ENCODE measurements at regions not wholly inside any gene's neighbourhood (a gene's known extent, or its start where the extent isn't known, plus 50 kb on each side); places are given as distances from the start of the nearest gene placed in this dataset.

- no peak for TF ChIP-seq CREB1 (IDR thresholded peaks at IDR 0.05; ENCODE audit: low read depth)
- TF ChIP-seq TAF1 (IDR thresholded peaks at IDR 0.05; ENCODE audit: low read depth): no peak
- no peak for TF ChIP-seq EP300 (IDR thresholded peaks at IDR 0.05; ENCODE audit: borderline replicate concordance)
- no peak for TF ChIP-seq REST (IDR thresholded peaks at IDR 0.05; ENCODE audit: low read depth)
- no peak for TF ChIP-seq TCF12 (IDR thresholded peaks at IDR 0.05; ENCODE audit: low read depth)
Measured at GRCh38 chr5:103951776-103952175, 389.2 kb upstream of the NUDT12 start.
